GM10266 (cell line): ENCODE measurements at regions not wholly inside any gene's neighbourhood (a gene's known extent, or its start where the extent isn't known, plus 50 kb on each side); places are given as distances from the start of the nearest gene placed in this dataset.

Source experiments
- DNase-seq: peaks from one replicate; pipeline ENCODE4 v3.0.0; 2012; ENCODE audit errors: extremely low spot score
- CTCF ChIP-seq: IDR thresholded peaks from 2 replicates; pipeline ENCODE4 v1.5.1; 2012; ENCODE audit warnings: mild to moderate bottlenecking, low read depth; ENCODE audit not compliant: control insufficient read depth, insufficient read depth; ENCODE audit errors: missing control alignments

GRCh38 chr3:8385848-8386620 is 115.6 kb upstream of the LMCD1 start:
- DNase-seq, result no peak
- TF ChIP-seq CTCF, result no peak

- DNase-seq, result no peak
- TF ChIP-seq CTCF, result no peak
Observed at GRCh38 chr3:8387571-8387970, 114.1 kb upstream of the LMCD1 start.

- DNase-seq, result no peak
- TF ChIP-seq CTCF, result no peak
Observed at GRCh38 chr3:8399686-8400085, 101.9 kb upstream of the LMCD1 start.

- no peak for TF ChIP-seq CTCF
- DNase-seq, result no peak
Observed at GRCh38 chr3:8400911-8401310, 100.7 kb upstream of the LMCD1 start.

GRCh38 chr3:8403996-8404395 is 97.6 kb upstream of the LMCD1 start:
- no peak for DNase-seq
- TF ChIP-seq CTCF, result no peak

GRCh38 chr3:8405144-8405543 is 96.5 kb upstream of the LMCD1 start:
- no peak for DNase-seq
- no peak for TF ChIP-seq CTCF

- TF ChIP-seq CTCF, result no peak
- no peak for DNase-seq
Observed at GRCh38 chr3:8406479-8406878, 95.1 kb upstream of the LMCD1 start.
